HG03439 (cell line): ENCODE measurements at regions not wholly inside any gene's neighbourhood (a gene's known extent, or its start where the extent isn't known, plus 50 kb on each side); places are given as distances from the start of the nearest gene placed in this dataset.

Experiments used
- ATAC-seq: cut with Tn5 transposase; IDR thresholded peaks from one replicate; pipeline ENCODE4 v1.9.1; 2021; ENCODE audit warnings: mild to moderate bottlenecking, moderate library complexity; ENCODE audit not compliant: unreplicated experiment

DNA sequence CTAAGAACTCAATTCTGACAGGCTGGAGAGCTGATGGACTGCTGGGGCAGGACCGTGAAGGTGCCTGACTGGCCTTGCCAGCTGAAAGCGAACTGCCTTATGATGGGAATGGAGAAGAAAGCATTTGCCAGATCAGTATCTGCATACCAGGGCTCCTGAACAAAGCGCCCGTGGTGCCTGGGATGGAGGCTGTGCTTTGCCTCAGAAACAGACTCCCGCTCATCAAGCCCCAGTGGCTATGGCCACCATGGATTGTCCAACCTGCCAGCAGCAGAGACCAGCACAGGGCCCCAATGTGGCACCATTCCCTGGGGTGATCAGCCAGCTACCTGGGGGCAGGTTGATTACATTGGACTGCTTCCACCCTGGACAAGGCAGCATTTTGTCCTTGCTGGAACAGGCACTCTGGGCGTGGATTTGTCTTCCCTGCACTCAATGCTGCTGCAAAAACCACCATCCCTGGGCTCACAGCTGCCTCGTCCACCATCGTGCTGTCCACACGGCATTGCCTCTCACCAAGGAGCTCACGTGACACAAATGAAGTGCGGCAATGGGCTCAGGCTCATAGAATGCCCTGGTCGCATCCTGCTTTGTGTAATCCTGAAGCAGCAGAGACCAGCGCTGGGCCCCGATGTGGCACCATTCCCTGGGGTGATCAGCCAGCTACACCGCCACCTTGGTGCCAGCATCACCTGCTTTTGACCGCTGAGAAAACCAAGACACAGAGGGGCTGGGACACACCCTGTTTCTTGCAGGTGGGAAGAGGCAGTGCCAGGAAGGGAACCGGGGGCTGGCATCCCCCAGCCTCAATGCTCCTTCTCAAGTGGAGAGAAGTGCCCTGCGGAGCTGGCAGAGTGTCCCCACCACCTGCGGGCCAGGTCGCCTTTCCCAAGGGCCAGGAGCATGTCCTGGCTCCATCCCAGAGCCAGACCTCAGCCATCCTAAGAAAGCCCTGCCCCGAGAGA is 1367.5 kb downstream of the BRD1 start:
- no peak for ATAC-seq

DNA sequence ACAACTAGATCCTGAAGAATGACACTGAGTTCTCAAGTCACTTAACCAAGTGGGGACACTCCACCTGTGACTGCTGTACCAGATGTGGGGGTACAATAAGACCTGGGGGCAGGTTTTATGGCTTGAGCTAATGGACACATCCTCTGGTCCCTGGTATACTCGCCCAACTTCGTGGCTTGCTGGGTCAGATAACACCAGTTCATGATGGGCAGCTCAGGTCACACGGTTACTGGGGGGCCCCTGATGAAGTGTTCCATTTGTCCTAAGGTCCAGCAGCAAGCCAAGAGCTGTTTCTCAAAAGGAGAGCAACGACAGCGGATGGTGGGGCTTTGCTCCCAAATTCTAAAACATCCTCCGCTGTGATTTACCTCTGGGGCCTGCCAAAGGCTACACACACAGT is 1368.4 kb downstream of the BRD1 start:
- no peak for ATAC-seq

DNA sequence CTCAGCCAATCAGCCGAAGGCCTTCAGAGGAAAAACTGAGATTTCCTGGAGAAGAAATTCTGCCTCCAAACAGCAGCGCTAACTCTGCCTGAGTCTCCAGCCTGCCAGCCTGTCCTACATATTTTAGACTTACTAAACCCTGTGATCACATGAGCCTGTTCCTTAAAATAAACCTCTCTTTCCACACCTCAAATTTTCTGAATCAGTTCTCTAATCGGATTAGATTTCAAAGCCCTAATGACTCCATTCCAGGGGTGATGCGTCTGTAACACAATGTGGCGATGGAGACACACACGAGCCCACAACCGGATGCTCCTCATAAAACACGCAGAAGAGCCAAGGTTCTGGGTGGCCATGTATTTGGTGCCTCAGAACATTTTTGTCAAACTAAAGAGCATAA is 1371.2 kb downstream of the BRD1 start:
- ATAC-seq: no peak

DNA sequence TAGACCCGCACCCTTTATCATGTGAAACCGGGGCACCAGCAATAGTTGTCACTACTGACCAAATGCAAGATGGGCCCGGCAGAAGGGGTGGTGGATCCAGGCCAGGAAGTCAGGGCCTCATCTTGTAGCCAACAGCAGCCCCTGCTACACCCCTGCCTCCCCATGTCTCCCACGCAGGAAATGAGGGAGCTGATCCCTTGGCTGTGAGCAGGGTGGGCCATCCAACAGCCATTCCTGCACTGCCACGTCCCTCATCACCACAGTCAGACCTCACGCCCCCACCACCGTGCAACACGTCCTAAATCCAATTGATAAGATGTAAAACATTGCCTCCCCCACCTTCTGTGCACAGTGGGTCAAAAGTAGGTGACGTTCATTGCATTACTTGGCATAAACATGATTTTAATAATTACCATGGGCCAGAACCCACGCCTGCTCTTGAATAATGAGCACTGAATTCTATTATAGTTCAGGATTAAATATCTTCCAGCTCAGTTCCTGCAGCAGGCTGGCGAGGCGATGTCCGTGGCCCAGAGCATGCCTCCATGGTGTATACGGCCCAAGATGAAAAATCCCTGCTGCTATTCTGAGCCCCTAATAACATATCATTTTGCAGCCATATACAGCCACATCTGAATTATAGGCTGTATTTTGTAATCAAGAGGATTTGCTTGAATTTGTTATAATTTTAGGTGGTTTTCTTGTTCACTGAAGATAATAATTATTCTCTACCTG is 1373.8 kb downstream of the BRD1 start:
- ATAC-seq: no peak

DNA sequence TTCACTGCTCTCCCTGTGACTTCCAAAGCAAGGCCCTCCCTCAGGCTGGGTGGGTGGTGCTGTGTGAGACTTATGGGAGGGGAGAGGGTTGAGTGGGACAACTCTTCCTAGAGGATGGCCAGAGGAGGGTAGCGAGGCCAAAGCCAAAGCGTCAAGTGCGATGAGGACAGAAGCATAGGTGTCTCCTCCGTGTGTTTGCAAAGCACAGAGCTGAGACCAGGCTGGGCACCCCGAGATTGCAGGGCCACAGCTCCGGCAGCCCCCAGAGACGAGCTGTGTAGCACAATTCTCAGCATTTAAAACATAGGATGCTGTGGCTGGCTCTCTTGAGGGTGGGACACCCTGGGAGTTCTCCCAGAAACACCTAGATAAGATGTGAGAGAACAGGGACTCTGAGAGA is 1374.5 kb downstream of the BRD1 start:
- ATAC-seq: no peak

DNA sequence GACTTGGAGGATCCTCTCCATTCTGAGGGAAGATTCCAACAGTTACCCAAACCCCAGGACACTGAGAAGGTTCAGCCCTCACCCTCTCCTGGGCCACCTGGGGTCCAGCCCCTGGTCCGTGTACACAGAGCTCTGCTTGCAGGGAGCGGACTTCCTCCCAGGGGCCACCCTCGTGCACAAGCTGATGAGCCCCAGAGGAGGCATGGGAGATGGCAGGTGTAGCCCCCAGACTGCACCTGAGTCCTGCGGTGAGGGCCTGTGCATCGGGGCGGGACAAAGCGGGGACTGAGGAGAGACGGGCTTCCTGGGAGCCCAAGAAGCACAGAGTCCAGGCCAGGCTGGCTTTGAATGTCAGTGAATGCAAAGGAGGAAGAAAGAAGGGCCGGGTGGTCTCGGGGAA is 1374.9 kb downstream of the BRD1 start:
- no peak for ATAC-seq

DNA sequence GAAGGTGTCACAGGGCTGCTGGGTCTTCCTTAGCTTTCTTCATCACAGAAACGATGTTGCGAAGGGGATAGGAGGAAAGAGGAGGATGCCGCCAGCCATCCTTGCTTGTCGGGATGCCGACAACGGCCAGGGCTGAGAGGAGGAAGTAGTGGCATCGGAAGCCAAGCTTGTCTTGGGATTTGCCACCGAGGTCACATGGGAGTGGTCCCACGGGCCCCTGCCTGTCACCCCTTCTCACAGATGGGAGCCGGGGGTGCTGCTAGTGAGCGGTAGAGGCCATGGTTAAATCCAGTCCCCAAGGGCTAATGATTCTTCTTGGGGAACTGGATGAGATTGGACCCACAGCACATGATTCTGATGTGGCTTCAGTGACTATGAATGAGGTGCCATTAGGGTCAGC is 1375.8 kb downstream of the BRD1 start:
- no peak for ATAC-seq

DNA sequence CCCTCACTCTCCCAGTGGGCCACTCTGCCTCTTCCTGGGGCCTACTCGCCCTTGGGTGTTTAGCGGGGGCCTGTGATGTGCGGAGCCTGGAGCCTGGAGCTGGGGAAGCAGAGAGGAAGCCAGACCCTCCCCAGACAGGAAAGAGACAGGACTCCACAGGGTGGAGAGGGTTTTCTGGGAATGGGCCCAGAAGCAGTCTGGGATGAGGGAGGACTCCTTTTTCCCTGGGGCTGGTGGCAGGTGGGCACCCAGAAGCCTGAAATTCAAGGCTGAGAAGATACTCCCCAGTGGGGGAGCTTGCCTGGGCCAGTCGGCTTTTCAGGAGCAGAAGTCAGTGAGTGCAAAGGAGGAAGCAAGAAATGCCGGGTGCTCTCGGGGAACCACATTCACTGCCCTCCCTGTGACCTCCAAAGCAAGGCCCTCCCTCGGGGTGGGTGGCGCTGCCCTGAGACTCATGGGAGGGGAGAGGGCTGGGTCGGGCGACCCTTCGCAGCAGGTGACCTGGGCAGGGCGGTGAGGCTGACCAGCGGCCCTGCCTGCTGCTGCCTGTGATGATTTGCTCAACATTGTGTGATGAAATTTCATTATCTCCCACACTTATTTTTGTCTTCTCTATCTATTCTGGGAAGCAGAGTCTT is 1377.4 kb downstream of the BRD1 start:
- ATAC-seq: no peak

DNA sequence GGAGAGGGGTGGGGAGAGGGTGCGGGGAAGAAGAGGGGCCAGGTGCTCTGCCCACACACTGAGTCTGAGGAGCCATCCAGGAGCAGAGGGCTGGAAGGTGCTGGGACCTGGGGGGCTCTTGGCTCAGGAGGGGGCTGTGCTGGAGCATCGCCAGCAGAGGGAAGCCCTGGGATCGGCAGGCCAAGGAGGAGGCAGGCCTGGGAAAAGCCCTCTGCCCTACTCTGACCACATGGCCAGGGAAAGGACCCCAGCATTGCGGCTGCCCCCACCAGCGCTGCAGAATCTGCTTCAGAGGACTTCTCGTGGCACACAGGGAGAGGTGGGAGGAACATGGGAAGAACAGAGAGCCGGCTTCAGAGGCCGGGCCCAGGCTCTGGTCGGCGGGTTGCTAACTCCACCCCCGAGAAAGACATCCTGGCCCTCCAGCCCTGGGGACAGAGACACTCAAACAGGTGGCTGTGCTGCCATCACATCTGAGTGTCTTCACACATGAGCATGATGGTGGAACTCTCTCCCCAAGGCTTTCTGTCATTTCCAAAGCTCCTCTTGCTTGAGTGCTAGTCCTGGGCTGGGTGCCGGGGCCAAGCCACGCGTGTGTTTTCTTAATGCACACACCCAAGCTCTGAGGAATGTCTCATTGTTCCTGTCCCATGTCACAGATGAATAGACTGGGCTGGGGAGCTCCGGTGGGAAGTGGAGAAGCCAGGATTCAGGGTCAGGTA is 1378.0 kb downstream of the BRD1 start:
- ATAC-seq: no peak

DNA sequence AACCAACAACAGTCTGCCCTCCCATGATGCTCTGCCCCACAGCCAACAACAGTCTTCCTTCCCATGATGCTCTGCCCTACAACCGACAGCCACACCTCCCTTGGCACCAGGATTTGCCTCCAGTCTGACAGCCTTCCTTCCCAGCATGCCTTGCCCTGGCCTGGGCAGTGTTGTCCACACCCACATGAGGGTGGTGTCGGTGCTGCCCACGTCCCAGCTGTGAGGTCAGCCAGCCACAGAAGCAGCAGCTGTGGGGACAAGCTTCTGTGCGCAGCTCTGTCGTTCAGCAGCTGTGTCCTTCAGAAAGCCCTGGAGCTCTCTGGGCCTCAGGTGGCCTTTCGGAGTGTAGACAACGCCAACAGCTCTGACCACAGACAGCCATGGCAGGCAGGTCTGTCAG is 1378.9 kb downstream of the BRD1 start:
- ATAC-seq: no peak

DNA sequence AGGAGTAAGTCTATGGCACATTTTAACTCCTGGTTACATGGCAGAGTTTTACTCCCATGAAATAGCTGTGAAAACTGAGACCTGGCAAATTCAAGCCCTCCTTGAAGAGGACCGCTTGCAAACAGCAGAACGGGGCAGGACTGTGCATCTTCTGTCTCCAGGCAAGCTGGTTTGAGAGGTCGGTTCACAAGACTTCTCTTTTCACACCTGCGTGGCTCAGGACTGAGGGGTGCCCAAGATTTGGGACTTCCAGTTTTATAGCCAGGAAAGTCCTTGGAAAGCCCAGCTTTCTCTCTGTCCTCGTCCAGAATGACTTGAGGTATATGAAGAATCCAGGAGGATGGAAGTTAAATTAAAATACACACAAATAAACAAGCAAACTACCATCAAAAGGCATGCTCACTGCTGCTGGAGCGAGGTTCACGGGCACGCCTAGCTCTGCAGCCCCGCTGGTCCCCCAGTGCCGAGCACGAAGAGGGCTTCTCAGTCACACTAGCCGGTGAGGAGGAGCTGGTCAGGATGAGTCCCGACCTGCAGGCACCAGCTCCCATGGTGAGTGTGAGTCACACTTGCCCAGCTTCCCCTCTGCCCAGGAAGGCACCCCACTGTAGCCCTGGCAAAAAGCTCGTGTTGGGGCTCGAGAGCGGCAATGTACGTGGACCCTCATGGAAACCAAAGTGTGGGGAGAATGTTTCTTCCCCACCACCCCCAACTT is 1382.4 kb downstream of the BRD1 start:
- ATAC-seq: no peak

DNA sequence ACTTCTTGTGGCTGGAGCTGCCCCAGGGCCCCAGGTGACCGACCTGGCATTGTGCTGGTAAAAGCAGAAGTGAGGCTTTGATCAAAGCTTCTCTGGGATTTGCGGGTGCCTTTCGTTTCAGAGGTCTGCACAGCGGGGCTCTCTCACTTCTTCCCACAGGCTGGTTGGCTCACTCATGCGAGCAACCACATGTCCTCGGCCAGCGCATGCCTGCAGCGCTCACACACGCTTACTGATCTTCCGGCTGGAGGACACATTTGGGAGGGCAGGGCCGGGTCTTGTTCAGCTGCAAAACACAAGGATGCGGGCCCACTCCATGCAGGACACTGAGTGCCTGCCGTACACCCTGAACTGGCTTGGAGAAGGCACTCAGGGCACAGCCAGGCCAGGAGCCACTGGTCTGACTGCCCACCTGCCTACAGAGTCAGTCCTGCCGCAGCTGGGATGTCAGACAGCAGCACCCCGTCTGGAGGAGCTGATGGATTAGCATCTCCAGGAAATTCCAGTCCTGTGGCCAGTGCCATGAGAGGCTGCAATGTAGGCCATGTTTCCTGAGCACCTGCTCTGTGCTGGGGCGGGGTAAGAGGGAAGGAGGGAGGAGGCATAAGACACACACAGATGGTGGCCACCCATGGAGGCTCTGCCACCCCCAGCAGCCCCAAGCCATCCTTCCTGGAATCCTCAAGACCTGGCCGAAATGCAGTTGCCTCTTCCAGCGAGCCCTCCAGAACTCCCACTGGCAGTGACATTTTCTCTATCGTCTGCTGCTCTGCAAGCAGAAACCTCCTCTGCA is 1383.2 kb downstream of the BRD1 start:
- ATAC-seq: no peak

DNA sequence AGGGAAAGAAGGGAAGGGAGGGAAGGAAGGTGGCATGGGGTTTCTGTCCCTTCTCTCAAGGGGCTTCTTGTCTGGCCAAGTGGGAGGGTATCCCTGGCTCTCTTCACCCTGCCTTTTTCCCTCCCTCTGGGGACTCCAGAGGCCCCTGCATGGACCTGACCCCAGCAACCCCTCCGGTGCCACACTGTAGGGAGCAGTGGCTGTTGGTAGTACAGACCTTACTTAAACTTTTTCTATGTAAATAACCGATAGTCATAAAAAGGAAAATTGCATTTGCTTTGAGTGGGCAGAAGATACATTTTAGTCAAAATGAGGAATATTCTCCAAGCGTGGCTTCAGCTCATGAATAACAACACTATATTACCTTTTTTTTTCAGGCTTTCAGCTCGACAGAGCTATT is 1384.0 kb downstream of the BRD1 start:
- no peak for ATAC-seq

DNA sequence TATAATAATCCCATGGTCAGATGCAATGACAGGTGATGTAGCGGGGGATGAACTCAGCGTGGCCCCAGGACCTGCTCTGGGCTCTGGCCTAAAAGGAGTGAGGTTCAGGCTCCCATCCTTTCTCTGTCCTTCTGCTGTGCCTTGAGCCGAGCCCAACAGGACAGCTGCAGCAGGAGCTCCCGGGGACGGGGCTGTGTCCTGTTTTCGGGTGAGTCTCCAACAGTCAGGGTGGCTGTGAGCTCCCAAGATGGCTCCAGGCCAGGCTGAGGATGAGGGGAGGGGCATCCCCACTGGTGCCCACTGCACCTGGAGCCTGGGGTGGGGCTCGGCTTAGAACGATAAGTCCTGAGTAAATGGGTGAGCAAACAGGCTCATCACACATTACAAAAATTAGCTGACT is 1385.0 kb downstream of the BRD1 start:
- ATAC-seq: no peak

DNA sequence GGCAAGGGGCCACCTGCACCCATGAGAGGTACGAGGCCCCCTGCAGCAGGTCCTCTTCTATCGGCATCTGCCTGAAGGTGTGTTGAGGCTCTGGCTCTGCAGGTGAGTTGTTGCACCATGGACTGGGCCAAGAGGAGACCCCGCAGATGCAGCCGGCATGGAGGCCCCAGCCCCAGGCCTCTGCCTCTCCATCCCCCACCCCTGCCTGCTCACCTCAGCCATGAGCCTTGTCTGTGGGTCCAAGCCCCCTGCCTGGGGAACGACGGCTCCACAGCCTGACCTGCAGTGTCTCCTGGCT is 1386.2 kb downstream of the BRD1 start:
- ATAC-seq: no peak

DNA sequence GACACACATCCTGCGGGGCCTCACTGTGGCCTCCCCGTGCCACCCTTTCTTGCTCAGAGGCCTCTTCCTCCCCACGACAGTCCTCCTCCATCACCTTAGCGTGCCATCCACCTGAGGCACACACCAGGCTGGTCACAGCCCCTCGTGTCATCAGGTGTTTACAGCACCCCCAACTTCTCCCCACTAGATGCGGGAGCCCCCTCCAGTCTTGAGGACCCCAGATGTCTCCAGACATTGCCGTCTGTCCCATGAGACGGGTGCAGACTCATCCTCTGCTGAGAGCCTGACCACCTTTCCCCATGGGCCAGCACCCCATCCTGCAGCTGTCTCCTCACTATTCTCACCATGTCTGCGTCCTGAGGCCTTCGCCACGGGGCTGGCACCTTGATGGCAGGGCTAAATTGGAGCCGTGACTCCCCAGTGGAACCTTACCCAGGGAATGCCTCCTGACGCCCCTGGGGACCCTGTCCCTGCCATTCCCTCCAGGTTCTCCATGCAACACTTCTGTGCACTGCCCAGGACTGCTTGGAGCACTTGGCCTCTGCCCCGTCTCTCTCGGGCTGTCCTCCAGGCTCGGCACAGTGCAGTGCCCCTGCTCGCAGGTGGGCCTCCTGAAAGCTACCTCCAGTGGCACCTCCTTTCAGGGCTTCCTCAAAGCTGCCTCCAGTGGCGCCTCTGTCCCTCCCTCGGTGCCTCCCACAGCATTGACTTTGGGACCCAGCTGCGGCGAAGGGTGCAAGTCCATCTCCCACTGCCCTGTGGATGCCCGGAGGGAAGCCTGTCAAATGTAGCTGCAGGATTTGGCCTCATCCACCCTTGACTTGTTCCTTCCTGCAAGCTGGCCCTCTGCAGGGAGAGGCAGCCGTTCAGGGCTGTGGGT is 1386.8 kb downstream of the BRD1 start:
- ATAC-seq: no peak

DNA sequence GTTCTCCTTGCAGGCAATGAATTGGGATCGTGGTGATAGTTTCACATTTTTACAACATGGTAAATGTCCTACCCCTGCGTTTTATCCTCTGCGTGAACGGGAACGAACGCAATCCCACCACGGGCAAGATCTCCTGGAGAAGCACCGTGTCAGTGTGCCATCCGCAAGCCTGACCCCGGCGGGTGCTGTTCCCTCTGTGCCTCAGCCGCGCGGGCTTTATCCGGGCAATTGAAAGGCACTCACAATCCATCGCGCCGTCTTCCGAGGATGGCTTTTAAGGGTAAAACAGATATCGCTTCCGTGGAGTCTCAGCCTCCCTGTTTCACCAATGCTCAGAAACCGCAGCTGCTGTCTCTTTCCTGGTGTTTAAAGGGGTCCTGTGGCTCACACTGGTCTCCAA is 1387.5 kb downstream of the BRD1 start:
- ATAC-seq: no peak

DNA sequence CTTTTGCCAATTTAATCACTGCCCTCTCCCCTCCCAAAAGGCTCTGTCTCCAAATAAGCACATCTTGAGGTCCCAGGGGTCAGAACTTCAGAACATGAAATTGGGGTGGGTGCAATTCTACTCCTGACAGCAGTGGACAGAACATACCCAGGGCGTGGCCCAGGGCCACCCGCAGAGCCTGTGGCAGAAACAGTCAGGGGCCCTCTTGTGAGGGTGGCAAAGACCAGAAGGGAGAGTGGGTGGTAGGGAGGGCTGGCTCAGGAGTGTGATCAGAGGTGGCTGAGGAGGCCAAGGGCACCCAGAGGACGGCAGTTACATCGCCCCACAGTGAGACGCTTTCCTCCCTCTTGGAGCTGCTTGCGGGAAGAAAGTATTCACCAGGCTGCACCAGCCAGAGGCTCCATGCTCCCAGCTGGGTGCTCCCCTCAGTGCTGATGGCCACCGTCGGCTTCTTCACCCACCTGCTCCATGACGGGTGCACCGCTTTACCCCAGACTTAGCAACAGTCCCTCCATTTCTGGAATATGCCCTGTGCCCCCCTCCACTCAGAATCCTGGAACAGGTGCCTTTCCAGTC is 1388.0 kb downstream of the BRD1 start:
- ATAC-seq: no peak
